Spinal cord (tissue), 9 donors: ENCODE measurements at regions not wholly inside any gene's neighbourhood (a gene's known extent, or its start where the extent isn't known, plus 50 kb on each side); places are given as distances from the start of the nearest gene placed in this dataset.

Experiments used
- DNase-seq, 6 donors: peaks; one replicate each; pipeline versions ENCODE4 v3.0.0 to v3.0.0-alpha.2; 2013 to 2015; ENCODE audit warnings: low spot score in 6 of 6, low read depth in 4 of 6
- H3K27ac ChIP-seq: one replicate; pipeline ENCODE4 v1.5.1; 2013; ENCODE audit warnings: low read depth, low read length, control low read depth
- H3K27me3 ChIP-seq: one replicate; pipeline ENCODE4 v1.6.1; 2013; ENCODE audit warnings: low read length; ENCODE audit not compliant: control insufficient read depth, insufficient read depth
- H3K36me3 ChIP-seq: one replicate; pipeline ENCODE4 v1.6.1; 2013; ENCODE audit warnings: low read length; ENCODE audit not compliant: control insufficient read depth, insufficient read depth
- H3K4me1 ChIP-seq: one replicate; pipeline ENCODE4 v1.6.1; 2013; ENCODE audit warnings: low read length; ENCODE audit not compliant: control insufficient read depth, insufficient read depth
- H3K4me3 ChIP-seq: one replicate; pipeline ENCODE4 v1.5.1; 2013; ENCODE audit warnings: low read depth, low read length, control low read depth
- H3K9me3 ChIP-seq: one replicate; pipeline ENCODE4 v1.6.1; 2013; ENCODE audit warnings: low read length; ENCODE audit not compliant: control insufficient read depth, insufficient read depth
- WGBS: methylation state at CpG from one replicate; pipeline ENCODE4 v1.1.5; 2013; ENCODE audit warnings: missing lambda C conversion rate; ENCODE audit not compliant: insufficient coverage; 5-methylcytosine and 5-hydroxymethylcytosine counted together
- donor health status: healthy.

DNA sequence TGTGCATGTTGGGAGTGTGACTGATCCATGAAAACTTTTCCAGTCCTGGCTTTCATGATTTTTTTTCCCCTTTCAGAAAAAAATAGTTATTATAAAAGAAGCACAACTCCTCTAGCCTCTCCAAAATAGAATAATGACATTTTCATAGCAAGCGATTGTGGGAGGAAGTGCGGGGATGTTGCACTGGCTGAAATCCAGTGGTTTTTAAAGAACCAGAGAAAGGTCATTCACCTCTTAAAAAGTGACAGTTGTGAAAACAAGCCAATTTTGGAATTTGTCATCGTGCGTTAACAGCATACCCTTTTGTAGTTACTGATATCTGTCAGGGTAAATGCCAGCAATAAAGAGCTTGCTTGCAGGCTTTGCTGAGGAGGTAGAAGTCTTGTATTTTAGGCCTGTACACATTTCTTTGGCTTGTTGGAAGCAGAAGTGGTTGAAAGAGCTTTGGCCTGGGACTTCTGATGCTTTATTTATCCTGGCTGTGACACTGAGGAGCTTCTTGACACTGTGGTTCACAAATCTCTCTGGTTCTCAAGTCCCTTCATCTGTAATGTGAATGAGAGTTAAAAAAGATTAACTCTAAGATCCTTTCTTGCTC lies 545.9 kb downstream of the REEP3 start:
- Histone ChIP-seq H3K4me1 (no peaks in the 10 kb centered on the region), H3K9me3 (no peaks in the 10 kb centered on the region), H3K27ac (no peak overlapping the region), H3K4me3 (no peak overlapping the region), H3K27me3 (no peaks in the 10 kb centered on the region), H3K36me3 (no peaks in the 10 kb centered on the region)
- peak in 1 of 6 donors; percentile 25 for DNase-seq
- 85% methylated on average over 2 of the region's 4 CpGs for WGBS

DNA sequence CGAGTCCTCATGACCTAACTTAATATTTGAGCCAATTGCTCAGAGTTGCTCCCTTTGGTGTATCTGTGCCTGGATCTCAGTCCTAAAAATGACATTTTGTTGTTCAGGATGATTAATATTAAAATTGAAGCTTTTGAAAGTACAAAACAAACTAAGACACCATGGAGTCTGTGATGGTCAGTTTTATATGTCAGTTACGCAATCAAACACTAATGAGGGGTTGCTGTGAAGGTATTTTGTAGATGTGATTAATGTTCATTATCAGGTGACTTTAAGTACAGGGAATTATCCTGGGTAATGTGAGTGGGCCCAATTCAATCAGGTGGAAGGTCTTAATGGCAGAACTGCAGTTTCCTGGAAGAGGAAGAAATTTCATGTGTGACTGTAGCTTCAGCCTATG lies 546.7 kb downstream of the REEP3 start:
- 94% methylated on average over 2 of the region's 2 CpGs for WGBS

GRCh38 chr10:64070241-64070640 lies 549.0 kb downstream of the REEP3 start:
- no peaks in the 10 kb centered on the region for H3K4me1 ChIP-seq
- WGBS: no CpG with 5 or more reads among the region's 1 CpG
- H3K27ac ChIP-seq: no peak overlapping the region

More for the DNA sequence above, 546.7 kb downstream of the REEP3 start:
- Histone ChIP-seq H3K36me3 (no peaks in the 10 kb centered on the region), H3K4me3 (no peak overlapping the region), H3K27me3 (no peaks in the 10 kb centered on the region), H3K27ac (no peak overlapping the region), H3K4me1 (no peaks in the 10 kb centered on the region), H3K9me3 (no peaks in the 10 kb centered on the region)
- no peak for DNase-seq

GRCh38 chr10:64071218-64071617 lies 550.0 kb downstream of the REEP3 start:
- no peaks in the 10 kb centered on the region for H3K9me3 ChIP-seq
- WGBS: no CpG with 5 or more reads among the region's 5 CpGs
- H3K27me3 ChIP-seq: no peaks in the 10 kb centered on the region
- H3K27ac ChIP-seq: no peak overlapping the region
- H3K36me3 ChIP-seq: no peaks in the 10 kb centered on the region
- H3K4me3 ChIP-seq: no peak overlapping the region
- H3K4me1 ChIP-seq: no peaks in the 10 kb centered on the region
- no peak for DNase-seq

More at GRCh38 chr10:64070241-64070640, 549.0 kb downstream of the REEP3 start:
- DNase-seq: peak in 1 of 6 donors; percentile 50
- Histone ChIP-seq H3K9me3 (no peaks in the 10 kb centered on the region), H3K36me3 (no peaks in the 10 kb centered on the region), H3K4me3 (no peak overlapping the region), H3K27me3 (no peaks in the 10 kb centered on the region)

DNA sequence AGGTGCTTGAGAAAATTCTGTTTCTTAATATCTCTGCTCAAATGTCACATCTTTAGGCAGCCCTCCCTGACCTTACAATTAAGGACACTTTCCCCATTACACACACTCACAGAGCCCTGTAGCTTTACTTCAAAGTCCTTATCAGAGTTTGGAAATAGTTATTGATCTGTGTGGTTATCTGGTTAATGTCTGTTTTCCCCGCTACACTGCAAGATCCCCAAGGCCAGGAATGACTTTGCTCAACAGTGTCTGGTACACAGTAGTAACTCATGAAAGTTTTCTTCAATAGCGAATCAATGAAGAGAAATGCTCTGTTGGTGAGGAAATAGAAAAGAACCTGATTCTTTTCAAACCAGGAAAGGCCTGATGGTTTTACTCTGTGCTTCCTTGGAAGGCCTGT lies 554.4 kb downstream of the REEP3 start:
- 100% methylated on average over 2 of the region's 2 CpGs for WGBS
- Histone ChIP-seq H3K4me3 (no peak overlapping the region), H3K36me3 (no peaks in the 10 kb centered on the region), H3K27me3 (no peaks in the 10 kb centered on the region), H3K4me1 (no peaks in the 10 kb centered on the region), H3K27ac (no peak overlapping the region), H3K9me3 (no peaks in the 10 kb centered on the region)
- DNase-seq: no peak

DNA sequence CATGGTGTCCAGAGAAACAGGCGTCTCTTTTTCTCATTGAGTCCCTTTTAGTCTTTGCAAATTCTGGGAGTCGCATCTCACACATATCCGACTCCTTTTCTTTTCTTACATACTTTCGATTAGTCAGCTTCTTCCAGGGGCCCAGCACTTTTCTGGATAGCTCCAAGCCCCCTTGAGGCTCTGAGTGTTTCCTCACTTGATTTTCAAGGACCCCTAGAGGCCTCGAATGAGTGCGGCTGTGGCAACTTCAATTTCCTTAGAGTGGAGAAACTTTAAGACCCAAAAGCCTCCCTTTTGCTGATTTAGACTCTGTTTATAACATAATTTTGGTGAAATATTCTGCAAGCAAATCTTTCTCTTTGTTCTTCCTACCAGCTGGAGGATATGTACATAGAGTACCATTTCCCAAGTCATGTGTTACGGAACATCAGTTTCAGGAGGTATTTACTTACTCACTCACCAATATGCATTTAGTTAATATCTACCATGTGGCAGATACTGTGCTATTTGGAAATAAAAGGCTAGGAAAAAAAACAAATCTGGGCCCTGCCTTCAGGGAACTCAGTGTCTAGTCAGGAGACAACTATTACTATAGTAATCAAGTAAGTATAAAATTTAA lies 555.2 kb downstream of the REEP3 start:
- Histone ChIP-seq H3K4me1 (no peaks in the 10 kb centered on the region), H3K4me3 (no peak overlapping the region), H3K9me3 (no peaks in the 10 kb centered on the region), H3K36me3 (no peaks in the 10 kb centered on the region), H3K27ac (no peak overlapping the region), H3K27me3 (no peaks in the 10 kb centered on the region)
- no peak for DNase-seq
- WGBS: 75% methylated on average over 4 of the region's 7 CpGs

DNA sequence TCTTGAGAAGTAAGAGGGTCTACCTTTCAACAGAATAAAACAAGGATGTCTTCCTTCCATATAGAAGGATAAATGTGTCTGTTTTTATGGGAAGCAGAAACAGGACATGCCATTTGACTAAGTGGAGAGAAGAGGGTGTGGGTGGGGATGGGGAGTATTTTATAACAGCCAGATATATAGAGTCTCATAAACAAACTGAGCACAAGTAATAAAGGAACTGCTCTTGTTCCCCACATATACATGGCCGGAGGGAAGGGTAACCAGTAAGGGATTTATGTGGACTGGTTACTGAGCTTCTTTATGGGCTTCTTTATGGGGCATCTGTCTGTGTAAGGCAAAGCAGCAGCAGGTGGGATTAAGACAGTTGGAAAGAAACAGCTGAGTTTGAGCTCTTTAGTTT lies 558.1 kb downstream of the REEP3 start:
- WGBS: no CpG with 5 or more reads among the region's 1 CpG
- no peak overlapping the region for H3K4me3 ChIP-seq
- H3K9me3 ChIP-seq: no peaks in the 10 kb centered on the region
- DNase-seq: no peak
- no peaks in the 10 kb centered on the region for H3K36me3 ChIP-seq
- H3K27me3 ChIP-seq: no peaks in the 10 kb centered on the region
- no peaks in the 10 kb centered on the region for H3K4me1 ChIP-seq
- H3K27ac ChIP-seq: no peak overlapping the region

GRCh38 chr10:64080071-64080470 lies 558.9 kb downstream of the REEP3 start:
- 100% methylated on average over 1 of the region's 1 CpG for WGBS
- Histone ChIP-seq H3K27me3 (no peaks in the 10 kb centered on the region), H3K4me3 (no peak overlapping the region), H3K27ac (no peak overlapping the region), H3K36me3 (no peaks in the 10 kb centered on the region), H3K4me1 (no peaks in the 10 kb centered on the region), H3K9me3 (no peaks in the 10 kb centered on the region)
- DNase-seq: no peak

DNA sequence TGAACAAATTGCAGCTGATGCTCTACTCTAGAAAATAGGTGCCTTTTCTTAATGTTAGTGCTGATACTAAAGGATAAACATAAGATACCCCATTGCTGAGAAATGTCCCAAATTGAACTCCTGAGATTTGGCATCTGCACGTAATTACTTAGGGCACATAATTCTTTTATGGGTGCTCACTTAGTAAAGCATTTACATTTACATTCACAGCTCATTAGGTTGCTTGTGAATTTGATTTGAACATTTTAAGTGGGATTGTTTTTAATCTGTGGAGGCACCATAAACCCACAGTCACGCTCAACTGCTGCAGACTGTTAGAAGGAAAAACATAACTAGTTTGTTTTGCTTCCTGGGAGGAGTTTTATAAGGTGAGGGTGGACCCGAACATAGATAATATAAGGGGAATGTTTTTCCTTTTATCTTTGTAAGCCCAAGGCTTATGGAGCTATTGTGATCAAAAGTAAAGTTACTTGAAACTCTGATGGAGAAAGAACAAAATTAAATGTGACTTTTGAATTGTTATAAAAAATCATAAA lies 560.8 kb downstream of the REEP3 start:
- Histone ChIP-seq H3K36me3 (no peaks in the 10 kb centered on the region), H3K27ac (no peak overlapping the region), H3K9me3 (no peaks in the 10 kb centered on the region), H3K4me1 (no peaks in the 10 kb centered on the region), H3K27me3 (no peaks in the 10 kb centered on the region), H3K4me3 (no peak overlapping the region)
- DNase-seq: peak in 1 of 6 donors; percentile 66
- 86% methylated on average over 1 of the region's 3 CpGs for WGBS
